Type B pancreatic cell (in vitro differentiated cells): ENCODE measurements at regions not wholly inside any gene's neighbourhood (a gene's known extent, or its start where the extent isn't known, plus 50 kb on each side); places are given as distances from the start of the nearest gene placed in this dataset.

Experiments used
- DNase-seq: peaks from one replicate; pipeline ENCODE4 v3.0.0; 2021; ENCODE audit warnings: mixed read lengths; ENCODE audit not compliant: unreplicated experiment; ENCODE audit errors: extremely low spot score
- H3K27ac Mint-ChIP-seq: 2 replicates; pipeline ENCODE4 v1.8.0; 2021; ENCODE audit warnings: mild to moderate bottlenecking, mixed read lengths
- H3K27me3 Mint-ChIP-seq: 2 replicates; pipeline ENCODE4 v1.8.0; 2021; ENCODE audit warnings: mixed read lengths
- H3K36me3 Mint-ChIP-seq: 2 replicates; pipeline ENCODE4 v1.8.0; 2021; ENCODE audit warnings: mixed read lengths
- H3K4me1 Mint-ChIP-seq: one replicate; pipeline ENCODE4 v1.8.0; 2021; ENCODE audit warnings: mixed read lengths; ENCODE audit not compliant: unreplicated experiment
- H3K4me3 Mint-ChIP-seq: 2 replicates; pipeline ENCODE4 v1.8.0; 2021; ENCODE audit warnings: mild to moderate bottlenecking, mixed read lengths
- H3K9me3 Mint-ChIP-seq: 2 replicates; pipeline ENCODE4 v1.8.0; 2021; ENCODE audit warnings: mixed read lengths
- TF ChIP-seq, protein P1 (sequence below): fragments of 200-600 bp; sonication (generic); conservative IDR thresholded peaks from 2 replicates; pipeline ENCODE4 v1.5.0; 2021; ENCODE audit warnings: antibody characterized with exemption, mild to moderate bottlenecking

DNA sequence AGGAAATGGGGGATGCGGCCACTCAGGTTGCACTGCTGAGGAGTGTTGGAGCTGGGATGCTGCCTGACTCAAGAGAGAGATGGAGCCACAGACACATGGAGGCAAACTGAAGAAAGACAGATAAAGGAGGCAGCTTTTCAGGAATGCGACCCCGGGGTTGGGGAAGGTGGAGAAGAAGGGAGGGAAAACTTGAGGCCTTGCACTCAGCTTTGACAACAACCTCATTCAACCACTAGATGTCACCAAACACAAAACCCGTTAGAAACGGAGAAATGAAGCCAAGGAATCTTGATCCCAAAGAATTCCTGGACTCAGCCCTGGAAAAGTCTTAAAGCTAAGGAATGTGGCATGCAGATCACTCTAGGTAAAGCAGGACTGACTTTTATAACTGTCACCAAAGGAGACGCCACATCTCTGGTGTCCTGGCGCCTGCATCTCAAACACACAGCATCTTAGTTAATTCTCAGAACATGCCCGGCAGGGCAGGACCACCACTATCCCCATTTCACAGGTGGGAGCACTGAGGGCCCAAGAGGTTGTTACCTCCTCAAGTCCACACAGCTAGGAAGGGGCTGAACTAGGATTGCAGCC lies 59.6 kb upstream of the LMCD1 start:
- Mint-ChIP-seq H3K27ac (no peak overlapping the region), H3K27me3 (no peaks in the 10 kb centered on the region), H3K4me1 (peaks cover 28% of the 10 kb centered on the region), H3K4me3 (no peak overlapping the region), H3K36me3 (peaks cover 4% of the 10 kb centered on the region), H3K9me3 (no peaks in the 10 kb centered on the region)
- TF ChIP-seq, protein P1, sequence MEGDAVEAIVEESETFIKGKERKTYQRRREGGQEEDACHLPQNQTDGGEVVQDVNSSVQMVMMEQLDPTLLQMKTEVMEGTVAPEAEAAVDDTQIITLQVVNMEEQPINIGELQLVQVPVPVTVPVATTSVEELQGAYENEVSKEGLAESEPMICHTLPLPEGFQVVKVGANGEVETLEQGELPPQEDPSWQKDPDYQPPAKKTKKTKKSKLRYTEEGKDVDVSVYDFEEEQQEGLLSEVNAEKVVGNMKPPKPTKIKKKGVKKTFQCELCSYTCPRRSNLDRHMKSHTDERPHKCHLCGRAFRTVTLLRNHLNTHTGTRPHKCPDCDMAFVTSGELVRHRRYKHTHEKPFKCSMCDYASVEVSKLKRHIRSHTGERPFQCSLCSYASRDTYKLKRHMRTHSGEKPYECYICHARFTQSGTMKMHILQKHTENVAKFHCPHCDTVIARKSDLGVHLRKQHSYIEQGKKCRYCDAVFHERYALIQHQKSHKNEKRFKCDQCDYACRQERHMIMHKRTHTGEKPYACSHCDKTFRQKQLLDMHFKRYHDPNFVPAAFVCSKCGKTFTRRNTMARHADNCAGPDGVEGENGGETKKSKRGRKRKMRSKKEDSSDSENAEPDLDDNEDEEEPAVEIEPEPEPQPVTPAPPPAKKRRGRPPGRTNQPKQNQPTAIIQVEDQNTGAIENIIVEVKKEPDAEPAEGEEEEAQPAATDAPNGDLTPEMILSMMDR, result peak; percentile 84
- no peak for DNase-seq

DNA sequence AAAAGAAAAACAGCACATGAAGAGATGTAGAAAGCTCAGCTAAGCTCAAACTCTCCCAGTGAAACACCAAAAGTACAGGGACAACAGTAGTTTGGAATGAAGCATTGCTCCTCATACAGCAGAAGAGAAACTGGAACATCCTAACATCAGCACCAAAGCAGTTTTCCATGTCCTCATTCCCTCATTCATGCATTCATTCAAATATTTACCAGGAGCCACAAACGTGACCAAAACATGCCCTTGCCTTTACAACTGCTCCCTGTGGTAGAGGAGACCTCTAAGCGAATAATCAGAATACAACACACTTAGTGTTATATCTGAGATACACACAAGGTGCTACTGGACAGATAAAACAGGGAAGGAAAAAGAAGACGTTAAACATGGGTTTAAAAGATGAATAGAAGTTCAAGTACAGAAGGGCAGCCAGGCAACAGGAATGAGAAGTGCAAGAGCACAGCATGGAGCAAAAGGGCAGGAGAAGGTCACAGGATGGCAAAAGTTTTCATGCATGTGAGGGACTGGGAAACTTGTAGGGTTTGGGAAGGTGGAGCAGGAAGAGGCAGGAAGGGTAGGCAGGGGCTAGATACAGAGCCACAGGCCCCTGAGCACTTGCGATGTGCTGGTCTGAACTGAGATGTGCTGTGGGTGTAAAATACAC lies 58.5 kb upstream of the LMCD1 start:
- Mint-ChIP-seq H3K9me3 (peaks cover 5% of the 10 kb centered on the region), H3K27me3 (no peaks in the 10 kb centered on the region)
- no peak for DNase-seq

DNA sequence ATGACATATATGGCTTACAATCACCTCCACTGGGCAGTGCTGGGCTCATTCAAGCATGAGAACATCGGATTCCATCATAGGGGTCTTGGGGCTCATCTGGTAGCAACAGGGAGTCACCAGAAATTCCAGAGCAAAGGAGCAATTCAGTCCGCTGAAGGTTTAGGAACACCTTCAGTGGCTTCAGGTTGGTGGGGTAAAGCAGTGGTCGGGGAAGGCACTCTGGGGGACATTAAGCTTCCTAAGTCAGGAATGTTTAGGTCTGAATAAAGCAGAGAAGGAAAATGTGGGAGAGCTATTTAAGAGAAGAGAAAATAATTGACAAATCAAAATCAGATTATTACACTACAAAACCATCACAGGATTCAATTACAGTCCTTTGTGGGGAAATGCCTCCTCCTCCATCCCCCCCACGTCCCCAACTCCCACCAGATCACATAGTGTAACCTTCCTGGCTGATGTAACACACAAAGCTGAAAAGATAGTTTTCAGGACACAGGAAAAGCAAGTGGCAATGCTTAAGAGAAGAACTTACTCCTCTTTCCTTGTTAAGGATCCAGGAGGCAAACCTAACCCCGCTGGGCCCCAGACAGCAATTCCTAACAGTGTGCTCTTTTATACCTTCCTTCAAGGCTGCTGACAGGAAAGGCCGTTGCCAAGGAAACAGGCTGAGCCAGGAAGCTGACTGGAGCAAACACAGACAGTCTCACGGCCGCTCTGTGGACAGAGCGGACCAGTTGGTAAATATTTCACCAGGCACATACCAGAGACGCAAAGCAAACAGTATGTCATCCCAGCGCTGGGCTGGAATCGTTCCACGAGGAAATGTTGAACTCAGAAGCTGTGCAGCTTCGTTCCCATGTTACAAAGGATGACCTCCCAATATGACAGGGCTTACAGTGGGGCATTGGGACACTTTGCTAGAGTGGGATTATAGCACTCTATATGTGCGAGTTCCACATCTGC lies 57.5 kb upstream of the LMCD1 start:
- peak; percentile 76 for DNase-seq
- Mint-ChIP-seq H3K4me3 (no peak overlapping the region), H3K4me1 (peaks cover 22% of the 10 kb centered on the region), H3K36me3 (no peaks in the 10 kb centered on the region), H3K9me3 (peaks cover 5% of the 10 kb centered on the region), H3K27me3 (no peaks in the 10 kb centered on the region), H3K27ac (no peak overlapping the region)
- TF ChIP-seq, protein P1, result no peak

More for the DNA sequence above, 58.5 kb upstream of the LMCD1 start:
- no peak overlapping the region for H3K4me3 Mint-ChIP-seq
- H3K36me3 Mint-ChIP-seq, result peaks cover 4% of the 10 kb centered on the region
- TF ChIP-seq, protein P1, result no peak
- H3K4me1 Mint-ChIP-seq, result peaks cover 27% of the 10 kb centered on the region
- H3K27ac Mint-ChIP-seq, result no peak overlapping the region

DNA sequence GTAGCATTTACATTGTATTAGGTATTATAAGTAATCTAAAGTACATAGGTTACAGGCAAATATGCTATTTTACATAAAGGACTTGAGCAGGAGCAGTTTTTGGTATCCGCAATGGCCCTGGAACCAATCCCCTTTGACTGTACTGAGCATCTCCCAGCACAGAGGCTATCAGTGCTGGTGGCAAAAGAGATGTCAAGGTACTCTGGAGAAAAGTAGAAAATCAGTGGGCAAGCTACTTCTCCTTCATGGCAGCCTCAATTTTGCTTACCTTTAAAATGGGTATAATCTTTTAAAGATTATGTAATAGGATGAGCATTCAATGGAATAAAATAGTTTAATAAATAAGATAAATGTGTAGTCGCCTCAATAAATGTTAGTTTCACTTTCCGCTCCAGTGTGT lies 56.7 kb upstream of the LMCD1 start:
- no peak overlapping the region for H3K4me3 Mint-ChIP-seq
- TF ChIP-seq, protein P1, result no peak
- no peaks in the 10 kb centered on the region for H3K27me3 Mint-ChIP-seq
- peaks cover 22% of the 10 kb centered on the region for H3K4me1 Mint-ChIP-seq
- no peak for DNase-seq
- no peak overlapping the region for H3K27ac Mint-ChIP-seq
- H3K36me3 Mint-ChIP-seq, result no peaks in the 10 kb centered on the region
- peaks cover 5% of the 10 kb centered on the region for H3K9me3 Mint-ChIP-seq

DNA sequence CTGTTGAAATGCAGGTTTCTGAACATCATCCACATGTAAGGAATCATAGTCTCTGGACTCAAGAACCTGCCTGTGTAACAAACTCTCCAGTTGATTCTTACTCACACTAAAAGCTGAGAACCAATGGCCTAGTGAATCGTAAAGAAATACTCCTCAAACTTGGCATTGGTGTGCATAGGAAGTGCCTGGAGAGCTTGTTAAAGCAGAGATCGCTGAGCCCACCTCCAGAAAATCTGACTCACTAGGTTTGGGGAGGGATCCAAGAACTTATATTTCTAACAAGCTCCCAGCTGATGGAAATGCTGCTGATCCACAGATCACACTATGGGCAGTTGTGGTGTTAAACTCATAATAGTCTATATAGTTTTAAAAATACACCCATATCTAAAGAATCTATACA lies 55.8 kb upstream of the LMCD1 start:
- DNase-seq, result no peak
- Mint-ChIP-seq H3K36me3 (no peaks in the 10 kb centered on the region), H3K27ac (no peak overlapping the region)

More for the DNA sequence above, 55.8 kb upstream of the LMCD1 start:
- TF ChIP-seq, protein P1, result no peak
- Mint-ChIP-seq H3K9me3 (peaks cover 5% of the 10 kb centered on the region), H3K4me3 (no peak overlapping the region), H3K4me1 (peaks cover 22% of the 10 kb centered on the region), H3K27me3 (no peaks in the 10 kb centered on the region)
